Fibroblast of peridontal ligament (primary cell): ENCODE measurements at regions not wholly inside any gene's neighbourhood (a gene's known extent, or its start where the extent isn't known, plus 50 kb on each side); places are given as distances from the start of the nearest gene placed in this dataset.
"Not testable (repeated sequence)": the region's sequence is repeated elsewhere in the genome, so short reads cannot be mapped to it uniquely, and the experiment has no call there.

Source experiments
- DNase-seq: peaks from one replicate; pipeline ENCODE4 v3.0.0-alpha.2; 2010; ENCODE audit errors: extremely low read depth

DNA sequence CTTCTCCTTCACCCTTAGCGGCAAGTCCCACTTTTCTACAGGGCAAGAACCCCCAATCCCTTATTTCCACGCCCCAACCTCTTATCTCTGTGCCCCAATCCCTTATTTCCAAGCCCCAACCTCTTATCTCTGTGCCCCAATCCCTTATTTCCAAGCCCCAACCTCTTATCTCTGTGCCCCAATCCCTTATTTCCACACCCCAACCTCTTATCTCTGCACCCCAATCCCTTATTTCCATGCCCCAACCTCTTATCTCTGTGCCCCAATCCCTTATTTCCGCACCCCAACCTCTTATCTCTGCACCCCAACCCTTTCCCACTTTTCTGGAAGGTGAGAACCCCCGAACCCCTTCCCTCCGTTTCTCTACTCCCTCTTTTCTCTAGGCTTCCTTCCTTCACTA, 116.1 kb upstream of the GJE1 start:
- not testable (repeated sequence) for DNase-seq

DNA sequence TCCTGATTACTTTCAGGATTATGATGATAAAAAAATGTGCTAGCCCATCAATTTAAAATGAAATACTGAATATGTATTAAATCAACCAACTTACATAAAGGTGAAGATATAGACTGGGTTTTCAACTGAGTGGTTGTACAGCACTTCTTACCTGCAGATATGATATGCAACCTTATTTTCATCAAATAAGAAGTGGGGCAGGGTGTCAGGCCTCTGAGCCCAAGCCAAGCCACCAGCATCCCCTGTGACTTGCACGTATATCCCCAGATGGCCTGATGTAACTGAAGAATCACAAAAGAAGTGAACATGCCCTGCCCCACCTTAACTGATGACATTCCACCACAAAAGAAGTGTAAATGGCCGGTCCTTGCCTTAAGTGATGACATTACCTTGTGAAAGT, 117.3 kb upstream of the GJE1 start:
- not testable (repeated sequence) for DNase-seq

DNA sequence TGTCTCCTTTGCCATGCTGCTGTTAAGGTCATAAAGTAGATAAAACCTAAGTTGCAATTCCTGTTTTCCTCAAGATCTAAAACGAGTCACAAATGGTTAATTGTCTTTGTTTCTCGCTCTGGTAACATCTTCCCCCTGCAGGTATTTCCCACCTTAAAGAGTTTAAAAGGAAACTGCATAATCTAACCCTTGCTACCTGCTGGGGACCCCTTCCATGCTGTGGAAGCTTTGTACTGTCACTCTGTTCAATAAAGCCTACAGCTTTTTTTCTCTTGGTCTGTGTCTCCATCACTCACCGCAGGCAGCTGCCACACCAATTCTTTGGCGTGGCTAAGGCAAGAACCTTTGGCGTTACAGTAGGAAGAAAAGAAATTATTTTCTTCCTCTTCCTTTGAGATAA, 117.7 kb upstream of the GJE1 start:
- no peak for DNase-seq

DNA sequence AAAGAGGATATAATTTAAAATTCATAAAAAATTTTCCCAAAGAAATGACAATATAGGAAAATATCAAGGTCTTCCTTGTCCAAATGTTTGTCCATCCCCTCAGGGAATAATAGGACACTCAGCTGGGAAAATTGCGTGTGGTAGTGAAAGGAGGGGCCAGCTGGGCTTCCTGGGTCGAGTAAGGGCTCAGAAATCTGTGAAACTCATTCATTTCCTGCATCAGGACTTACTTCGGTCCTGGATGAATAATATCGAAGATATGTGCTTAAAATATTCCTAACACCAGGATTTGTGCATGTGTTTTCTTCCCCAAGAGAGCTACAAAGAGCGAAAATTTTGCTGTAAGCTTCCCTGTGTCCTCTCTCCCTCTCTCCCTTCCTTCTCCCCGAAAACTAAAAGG, 118.2 kb upstream of the GJE1 start:
- DNase-seq, result peak; percentile 78

DNA sequence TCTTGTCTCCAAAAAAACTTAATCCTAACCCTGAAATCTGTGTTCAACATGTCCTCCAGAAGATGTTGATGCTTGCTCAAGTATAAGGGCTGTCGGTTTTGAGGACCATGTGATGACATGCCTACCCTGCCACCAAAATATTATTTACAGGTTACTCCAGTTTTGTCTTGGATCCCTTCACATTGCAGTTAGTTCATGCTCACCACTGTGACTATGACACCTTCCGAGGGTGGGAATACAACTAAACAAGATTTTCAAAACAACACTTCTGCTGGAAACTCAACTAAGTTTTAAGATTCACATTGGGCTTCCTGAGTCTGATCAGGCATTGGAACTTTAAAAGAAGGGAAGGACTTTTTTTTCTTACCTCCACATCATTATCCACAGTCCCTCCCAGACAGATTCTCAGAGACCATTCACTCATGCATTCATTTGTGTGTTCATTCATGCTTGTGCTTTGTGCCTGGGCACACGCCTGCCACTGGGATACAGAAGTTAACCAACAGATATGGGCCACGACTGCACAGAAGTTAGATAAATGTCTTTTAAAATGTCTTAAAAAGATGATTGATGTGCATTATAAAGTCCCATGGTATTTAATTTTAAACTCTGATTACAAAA, 118.7 kb upstream of the GJE1 start:
- DNase-seq, result no peak

DNA sequence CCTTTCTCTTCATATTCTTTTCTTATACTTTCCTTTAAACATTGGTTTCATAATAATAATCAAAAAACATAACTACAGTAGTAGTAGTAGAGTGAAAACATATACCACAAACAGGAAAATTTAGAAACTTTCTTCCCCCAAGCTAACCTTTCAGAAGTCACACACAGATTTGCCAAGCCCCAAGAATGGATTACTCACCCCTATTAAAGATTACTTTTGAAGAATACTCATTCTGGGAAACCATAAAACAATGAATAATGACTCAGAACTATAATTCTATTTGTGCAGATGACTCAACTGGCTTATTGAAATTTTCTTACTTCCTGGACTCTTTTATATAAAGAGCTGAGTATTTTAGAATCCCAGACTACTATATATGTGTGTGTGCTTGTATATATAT, 119.4 kb upstream of the GJE1 start:
- DNase-seq, result peak; percentile 94

DNA sequence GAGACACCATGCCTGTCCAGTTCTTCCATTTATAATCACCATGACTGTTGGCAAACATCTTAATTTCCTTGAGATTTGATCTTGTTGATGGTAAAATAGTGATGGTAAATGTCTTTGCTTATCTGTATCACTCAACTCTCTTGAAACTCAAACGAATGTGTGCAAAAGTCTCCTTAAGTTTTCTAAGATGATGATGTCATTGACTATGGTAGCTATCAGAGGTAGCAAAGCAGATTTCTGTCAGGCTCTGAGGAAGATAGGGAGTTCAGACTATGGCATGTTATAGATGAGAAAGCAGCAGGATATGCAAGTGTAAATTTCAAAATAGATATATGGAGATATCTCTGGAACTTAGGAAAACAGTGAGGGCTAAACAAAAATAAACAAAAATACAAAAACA, 121.0 kb upstream of the GJE1 start:
- DNase-seq, result no peak

DNA sequence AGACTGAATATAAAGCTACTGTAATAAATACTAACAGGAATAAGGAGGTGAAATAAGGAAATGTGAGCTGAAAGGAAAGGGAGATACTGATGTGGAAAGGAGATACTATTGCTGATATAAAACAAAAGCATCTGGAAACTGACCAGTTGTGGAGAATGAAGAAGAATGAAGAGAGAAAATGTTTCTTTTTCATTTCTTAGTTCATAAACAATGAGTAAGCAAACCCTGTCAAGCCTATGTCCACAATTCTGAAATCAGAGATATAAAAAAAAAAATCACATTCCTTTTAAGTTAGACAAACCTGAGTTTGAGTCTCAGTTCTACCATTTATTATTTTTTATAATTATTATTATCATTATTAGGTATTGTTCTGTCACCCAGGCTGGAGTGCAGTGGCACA, 121.6 kb upstream of the GJE1 start:
- peak; percentile 64 for DNase-seq

DNA sequence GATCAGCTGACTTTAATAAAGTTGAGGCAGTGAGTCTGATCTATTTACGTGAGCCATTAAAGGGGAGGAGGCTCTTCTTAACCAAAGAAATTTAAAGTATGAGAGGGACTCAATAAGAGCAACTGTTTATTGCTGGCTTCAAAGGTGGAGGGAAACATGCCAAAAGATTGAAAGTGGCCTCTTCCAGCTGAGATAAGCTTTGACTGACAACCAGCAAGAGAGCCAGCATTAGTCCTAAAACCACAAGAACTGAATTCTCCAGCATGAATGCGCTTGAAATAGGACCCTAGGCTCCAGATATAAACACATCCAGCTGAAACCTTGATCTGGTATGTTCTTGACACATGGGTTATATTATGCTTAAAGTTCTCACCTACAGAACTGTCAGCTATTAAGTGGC, 123.1 kb upstream of the GJE1 start:
- DNase-seq, result peak; percentile 64

DNA sequence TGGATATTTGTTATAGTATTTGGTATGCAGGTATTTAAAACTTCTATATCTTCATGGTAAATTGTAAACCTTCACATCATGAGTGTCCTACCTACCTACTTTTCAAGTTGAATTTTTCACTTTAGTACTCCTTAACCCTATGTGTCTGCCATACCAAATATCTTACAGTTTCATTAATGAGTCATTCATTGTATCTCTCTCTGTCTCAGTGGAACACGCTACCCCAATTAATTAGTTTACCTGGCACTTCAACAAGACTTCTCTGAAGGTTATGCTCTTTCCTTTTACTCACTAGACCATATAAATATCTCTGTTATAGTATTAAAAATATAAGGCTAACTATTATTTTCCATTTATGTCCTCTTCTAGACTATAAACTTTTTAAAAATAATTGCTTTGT, 123.9 kb upstream of the GJE1 start:
- no peak for DNase-seq

DNA sequence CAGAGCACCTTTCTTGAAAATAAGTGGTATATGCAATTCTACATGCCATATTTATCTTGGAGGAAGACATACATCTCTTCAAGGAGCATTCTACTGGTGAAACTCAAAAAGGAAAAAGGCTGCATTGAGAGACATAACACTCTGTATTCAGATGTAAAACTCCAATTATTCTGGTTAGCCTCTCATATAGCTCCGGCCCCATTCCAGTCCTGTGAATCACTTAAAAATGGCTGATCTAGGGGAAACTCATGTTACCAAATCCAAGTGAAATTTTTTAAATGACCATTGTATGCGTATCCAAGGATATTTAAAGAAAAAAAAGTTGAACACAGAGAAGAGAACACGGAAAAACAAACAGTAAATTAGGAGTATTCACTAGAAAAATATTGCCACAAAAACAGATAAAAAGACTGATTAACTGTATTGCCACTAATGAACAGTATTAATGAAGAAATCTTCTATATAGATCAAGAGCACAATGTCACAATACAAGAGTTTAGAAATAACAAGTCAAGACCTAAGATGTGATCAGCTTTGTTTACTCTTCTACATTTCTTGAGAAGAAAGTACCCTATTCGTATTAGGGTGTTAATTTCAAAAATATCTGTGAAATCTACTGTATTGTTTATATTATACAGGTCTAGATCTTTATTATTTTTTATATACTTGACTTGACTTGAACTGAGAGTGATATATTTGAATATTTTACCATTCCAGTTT, 124.5 kb upstream of the GJE1 start:
- DNase-seq, result no peak

DNA sequence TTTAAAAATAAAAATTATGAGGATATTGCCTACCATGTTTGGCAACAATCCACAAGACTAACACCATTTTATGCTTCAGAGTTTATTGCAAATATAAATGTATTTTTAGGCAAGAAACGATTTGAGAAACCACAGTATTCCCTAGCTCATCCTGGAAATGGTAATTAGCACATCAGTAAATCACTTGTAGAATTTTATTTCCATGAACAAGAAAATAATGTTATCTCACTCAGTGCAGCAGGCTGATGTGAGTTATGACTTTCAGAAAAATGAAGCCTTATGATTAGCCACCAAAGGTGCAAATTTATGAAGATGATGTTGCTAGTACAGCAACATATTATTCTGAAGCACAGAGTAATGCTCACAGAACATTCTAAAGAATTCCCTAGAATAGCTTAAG, 127.7 kb upstream of the GJE1 start:
- DNase-seq, result no peak

DNA sequence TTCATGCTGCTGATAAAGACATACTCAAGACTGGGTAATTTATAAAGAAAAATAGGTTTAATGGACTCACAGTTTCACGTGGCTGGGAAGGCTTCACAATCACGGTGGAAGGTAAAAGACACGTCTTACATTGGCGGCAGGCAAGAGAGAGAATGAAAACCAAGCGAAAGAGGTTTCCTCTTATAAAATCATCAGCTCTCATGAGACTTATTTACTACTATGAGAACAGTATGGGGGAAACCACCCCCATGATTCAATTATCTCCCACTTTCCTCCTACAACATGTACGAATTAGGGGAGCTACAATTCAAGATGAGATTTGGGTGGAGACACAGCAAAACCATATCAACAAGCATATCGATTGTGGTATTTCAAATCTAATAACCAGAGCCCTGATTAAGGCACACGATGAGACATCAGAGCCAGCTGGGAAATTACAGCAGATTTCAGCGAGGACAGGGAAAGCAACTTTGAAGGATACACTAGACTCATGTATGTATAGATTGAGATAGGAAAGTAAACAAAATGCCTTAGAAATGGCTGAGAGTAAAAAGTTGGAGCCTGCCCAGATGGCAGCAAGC, 129.8 kb upstream of the GJE1 start:
- DNase-seq, result no peak

DNA sequence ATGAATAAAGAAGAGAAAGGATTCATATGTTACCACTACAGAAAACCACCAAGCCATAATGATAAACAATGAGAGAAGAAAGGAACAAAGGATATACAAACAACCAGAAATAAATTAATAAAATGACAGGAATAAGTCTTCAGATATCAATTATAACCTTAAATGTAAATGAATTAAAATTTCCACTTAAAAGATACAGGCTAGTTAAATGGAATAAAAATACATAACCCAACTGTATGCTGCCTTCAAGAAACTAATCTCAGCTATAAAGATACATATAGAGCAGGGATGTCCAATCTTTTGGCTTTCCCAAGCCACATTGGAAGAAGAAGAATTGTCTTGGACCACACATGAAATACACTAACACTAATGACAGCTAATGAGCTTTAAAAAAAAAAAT, 135.9 kb upstream of the GJE1 start:
- DNase-seq, result no peak

DNA sequence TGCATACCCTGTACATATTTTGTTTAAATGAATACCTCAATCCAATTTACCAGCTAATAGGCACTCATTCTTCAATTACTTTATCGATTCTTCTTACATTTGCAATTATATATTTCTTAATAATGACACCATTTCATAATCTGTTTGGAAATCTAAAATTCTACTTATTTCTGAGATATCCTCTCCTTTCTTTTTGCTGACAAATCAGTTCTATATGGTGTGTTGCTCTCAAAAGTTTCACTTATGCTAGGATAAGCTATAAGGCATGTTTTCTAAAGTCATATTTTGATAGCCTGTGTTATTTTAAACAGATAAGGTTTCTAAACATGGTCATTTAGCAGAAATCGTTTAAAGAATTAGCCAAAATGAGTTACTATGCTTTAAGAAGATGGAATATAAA, 140.6 kb upstream of the GJE1 start:
- DNase-seq, result no peak

DNA sequence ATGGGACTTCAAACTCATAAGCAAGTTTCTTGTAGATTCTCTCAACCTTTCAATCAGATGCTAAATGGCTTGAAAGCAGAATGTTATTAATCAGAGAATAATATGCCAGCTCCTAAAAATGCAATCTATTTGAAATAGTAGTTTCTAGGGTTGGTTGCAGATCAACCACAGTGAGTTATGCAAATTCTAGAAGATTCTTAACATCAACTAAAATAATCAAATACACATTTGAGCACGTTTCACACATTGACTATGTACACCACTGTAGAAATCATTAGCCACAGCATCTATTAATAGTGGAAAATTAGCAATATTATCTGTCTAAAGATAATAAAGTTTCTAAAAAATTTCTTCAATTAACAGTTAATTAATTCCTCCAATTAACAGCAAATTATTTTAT, 141.9 kb upstream of the GJE1 start:
- no peak for DNase-seq

DNA sequence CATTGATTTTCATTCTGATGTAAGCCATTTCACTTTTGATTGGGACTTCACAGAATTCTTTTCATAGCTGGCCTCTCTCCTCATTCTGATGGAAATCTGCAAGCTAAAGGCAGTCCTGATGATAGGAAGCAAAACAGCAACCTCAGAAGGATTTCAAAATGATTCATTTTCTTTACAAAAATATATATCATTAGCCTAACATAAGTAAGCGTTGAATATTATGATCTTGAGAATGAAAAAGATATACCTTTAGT, 143.1 kb upstream of the GJE1 start:
- DNase-seq, result no peak

DNA sequence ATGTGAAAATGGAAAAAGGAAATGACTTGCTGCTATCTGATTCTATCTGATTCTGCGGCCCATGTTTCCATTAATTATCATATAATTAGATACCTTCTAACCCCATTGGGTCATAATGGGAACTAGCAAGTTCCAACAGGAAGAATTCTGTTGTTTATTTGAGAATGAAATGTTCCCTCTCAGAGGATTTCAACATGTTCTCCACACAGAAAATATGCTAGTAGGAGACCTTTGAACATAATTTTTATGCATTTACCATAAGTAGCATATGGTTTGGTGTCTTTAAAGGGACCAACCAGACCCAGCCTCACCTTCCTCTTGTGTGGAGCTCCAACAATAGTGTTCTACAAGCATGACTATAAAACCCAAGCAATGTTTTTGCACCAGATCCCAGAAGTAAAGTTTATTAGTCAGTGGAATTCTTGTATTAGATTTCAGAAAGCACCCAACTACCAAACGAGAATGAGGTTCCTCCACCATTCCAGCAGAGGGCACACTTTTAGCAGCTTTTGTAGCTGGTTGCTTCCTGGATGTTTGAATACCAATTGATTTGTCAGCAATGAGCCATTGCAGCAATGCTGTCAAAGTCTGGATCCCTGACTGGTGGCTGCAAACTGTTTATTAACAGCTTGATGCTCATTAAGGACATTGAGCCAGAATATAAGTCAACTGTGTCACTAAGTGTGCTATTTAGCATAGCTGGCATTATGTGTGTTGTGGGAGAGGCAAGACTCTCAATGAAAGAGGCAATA, 143.6 kb upstream of the GJE1 start:
- DNase-seq, result peak; percentile 89

DNA sequence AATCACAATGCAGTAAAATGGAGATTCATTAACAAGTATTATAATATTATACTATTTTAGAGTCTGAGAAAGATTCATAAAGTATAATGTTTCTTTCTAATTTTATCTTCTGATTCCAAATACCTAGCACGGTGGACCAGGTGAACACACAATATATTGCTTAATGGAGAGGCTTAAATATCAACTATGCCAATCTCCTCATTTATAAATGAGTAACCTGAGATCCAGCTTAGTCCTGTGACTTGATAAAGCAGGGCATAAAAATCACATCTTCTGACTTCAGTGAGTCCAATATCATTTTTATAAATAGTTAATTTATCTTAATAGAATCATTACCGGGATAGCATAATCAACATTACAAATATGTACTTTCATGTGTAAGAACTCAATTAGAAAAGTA, 144.4 kb upstream of the GJE1 start:
- DNase-seq, result no peak

DNA sequence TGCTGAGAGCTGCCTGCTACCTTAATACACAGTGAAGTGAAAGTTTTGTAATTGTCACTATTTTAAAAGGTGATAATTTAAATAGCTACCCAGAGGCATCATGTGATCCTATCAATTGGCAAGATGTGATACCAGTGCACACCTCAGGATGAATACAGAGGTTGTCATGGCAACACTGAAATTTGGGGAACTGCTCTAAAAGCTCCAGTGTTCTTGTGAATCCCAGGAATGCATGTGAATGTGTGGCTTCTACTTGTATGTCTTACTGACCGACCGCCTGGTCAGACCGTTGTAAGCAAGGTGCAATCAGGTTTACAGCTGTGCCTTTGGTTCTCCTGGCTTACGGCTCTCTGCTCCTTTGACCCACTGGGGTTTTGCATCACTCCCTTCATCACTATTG, 146.3 kb upstream of the GJE1 start:
- no peak for DNase-seq

DNA sequence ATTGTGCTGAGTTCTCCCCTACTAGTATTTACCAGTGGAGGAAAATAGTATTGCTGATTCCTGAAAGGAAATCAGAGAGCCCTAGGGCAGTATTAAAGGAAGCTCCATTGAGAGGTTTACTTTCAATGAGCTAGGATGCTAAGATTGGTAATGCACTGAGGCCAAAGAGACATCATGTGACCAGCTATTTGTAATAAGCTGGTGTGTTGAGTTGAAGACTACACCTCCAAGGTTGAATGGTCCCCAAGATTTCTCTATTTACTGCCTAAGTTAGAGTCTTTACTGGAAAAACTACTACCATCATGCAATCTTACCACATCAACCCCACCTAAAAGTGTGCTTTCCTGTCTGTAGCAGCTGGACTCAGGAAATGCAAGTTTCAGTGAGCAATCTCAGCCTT, 151.5 kb upstream of the GJE1 start:
- DNase-seq, result no peak

DNA sequence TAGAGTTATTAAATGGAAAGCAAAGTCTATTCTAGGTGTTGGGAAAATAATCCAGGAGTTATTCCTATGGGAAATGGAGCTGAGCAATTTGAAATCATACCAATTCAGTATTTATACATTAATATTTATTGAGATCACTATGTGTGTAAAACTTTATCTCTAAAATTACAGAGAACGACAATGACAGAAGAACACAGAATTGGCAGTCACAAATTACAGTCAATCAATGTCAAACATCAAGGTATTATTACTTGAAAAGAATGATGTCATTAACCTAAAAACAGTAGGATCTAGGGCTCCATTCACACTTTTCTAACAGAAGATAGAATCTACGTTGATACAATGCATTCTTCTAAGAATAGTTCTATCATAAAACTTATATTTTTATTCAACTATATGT, 154.9 kb upstream of the GJE1 start:
- DNase-seq, result no peak

DNA sequence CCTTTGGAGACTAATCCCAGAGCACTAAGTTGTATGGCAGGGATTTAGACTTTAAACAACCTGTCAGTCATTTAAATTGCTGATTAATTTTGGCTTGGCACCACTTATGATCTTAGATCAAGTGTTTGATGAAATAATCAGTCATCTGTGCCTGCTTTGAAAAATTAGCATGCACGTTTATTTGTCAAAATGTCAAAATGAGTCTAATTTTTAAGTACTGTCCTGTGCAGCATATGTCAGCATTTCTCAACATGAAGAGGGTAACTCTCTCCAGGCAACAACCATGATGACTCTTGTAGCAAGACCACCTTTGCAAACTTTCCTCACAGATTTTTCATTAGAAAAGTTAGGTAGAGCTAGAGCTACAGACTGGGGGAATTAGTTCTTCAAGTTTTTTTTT, 155.7 kb upstream of the GJE1 start:
- DNase-seq, result no peak
